Activated T-helper 17 cell treated with anti-CD3 and anti-CD28 coated beads, Interleukin-2, amount 50 U/mL, for 72 hours (primary cell): ENCODE measurements at regions not wholly inside any gene's neighbourhood (a gene's known extent, or its start where the extent isn't known, plus 50 kb on each side); places are given as distances from the start of the nearest gene placed in this dataset.

Experiments used
- ATAC-seq: fragments of 150-1000 bp; cut with Tn5 transposase; replicated peaks from 2 replicates; pipeline ENCODE4 v1.10.0; 2021; ENCODE audit warnings: mild to moderate bottlenecking, moderate library complexity
- H3K27ac Mint-ChIP-seq: one replicate; pipeline ENCODE4 v1.8.0; 2022; ENCODE audit warnings: mixed read lengths
- H3K27me3 Mint-ChIP-seq: one replicate; pipeline ENCODE4 v1.8.0; 2022; ENCODE audit warnings: mixed read lengths
- H3K36me3 Mint-ChIP-seq: one replicate; pipeline ENCODE4 v1.8.0; 2022; ENCODE audit warnings: low read depth, mild to moderate bottlenecking, mixed read lengths
- H3K4me1 Mint-ChIP-seq: one replicate; pipeline ENCODE4 v1.8.0; 2022; ENCODE audit warnings: mixed read lengths
- H3K4me3 Mint-ChIP-seq: one replicate; pipeline ENCODE4 v1.8.0; 2022; ENCODE audit warnings: mild to moderate bottlenecking, mixed read lengths
- H3K9me3 Mint-ChIP-seq: one replicate; pipeline ENCODE4 v1.8.0; 2022; ENCODE audit warnings: mixed read lengths

DNA sequence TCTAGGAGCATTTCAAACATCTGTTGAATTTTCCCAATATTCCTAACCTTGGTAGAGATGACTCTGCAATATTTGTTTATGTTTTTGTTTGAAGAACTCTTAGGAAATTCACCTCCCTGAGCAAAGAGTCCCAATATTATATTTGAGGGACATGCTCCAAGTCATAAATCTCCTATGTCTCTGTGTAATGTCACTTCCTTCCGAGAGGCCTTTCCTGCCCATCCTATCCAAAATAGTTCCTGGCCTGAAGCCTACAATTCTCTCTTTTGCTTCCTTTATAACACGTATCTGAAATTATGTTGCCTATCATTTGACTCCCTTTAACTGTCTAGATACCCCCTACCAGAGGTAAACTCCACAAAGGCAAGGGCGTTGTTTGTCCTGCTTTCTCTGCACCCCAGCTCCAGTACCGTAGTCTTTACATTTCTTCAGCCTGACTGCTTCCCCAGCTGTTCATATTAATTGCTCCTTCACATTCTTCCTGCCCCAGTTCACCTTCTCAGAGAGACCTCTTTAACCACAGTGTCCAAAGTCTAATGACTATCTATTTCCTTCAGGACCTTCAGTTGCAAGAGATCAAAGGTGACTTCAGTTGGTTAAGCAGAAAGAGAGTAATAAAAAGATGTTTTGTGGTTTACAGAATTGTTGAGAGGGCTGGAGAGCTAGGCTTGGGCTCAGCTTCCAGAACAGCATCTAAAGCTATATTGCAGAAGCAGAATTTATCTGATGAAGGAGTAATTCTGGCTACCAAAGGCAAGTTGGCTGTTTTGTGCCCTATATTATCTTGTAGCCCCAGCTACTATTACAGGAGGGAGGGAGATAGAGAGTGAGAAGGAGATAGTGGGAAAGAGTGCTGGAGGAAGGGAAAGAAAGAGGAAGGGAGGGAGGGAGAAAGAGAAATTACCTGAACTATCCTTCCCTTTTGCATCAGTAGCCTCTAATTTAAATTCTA lies 109.3 kb upstream of the TMEM161B start:
- no peaks in the 10 kb centered on the region for H3K9me3 Mint-ChIP-seq
- H3K36me3 Mint-ChIP-seq, result no peaks in the 10 kb centered on the region
- H3K4me3 Mint-ChIP-seq, result no peak overlapping the region
- ATAC-seq, result no peak
- H3K27ac Mint-ChIP-seq, result no peak overlapping the region
- H3K27me3 Mint-ChIP-seq, result no peaks in the 10 kb centered on the region
- no peaks in the 10 kb centered on the region for H3K4me1 Mint-ChIP-seq

DNA sequence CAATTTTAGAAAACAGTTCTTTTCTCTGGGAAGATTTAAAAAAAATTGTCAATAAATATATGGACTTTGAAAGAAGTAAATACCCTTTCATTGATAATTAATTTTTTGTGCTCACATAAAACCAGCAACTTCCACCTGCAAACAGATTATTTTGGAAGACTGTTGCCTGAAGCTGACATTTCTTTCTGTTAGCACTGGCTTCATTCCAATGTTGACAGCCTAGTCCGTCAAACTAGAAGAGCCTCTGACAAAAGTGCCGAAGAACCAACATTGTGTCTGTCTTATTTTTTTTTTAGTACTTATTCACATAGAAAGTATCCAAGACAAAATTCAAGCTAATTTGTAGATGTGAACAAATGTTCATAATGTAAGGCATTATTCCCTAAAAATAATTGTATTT lies 108.6 kb upstream of the TMEM161B start:
- Mint-ChIP-seq H3K27me3 (no peaks in the 10 kb centered on the region), H3K4me1 (no peaks in the 10 kb centered on the region), H3K4me3 (no peak overlapping the region), H3K27ac (no peak overlapping the region), H3K36me3 (no peaks in the 10 kb centered on the region), H3K9me3 (no peaks in the 10 kb centered on the region)
- no peak for ATAC-seq

DNA sequence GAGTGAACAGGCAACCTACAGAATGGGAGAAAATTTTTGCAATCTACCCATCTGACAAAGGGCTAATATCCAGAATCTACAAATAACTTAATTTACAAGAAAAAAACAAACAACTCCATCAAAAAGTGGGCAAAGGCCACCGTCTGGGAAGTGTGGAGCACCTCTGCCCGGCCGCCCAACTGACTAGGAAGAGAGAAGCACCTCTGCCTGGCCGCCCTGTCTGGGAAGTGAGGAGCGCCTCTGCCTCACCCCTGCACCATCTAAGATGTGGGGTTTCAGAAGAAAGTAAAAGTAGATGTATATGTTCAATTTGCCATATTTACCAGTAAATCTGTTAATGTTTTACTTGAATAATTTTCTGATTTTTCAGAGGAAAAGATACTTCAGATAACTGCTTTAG lies 108.1 kb upstream of the TMEM161B start:
- Mint-ChIP-seq H3K4me3 (no peak overlapping the region), H3K36me3 (no peaks in the 10 kb centered on the region), H3K9me3 (no peaks in the 10 kb centered on the region), H3K4me1 (no peaks in the 10 kb centered on the region), H3K27me3 (no peaks in the 10 kb centered on the region), H3K27ac (no peak overlapping the region)
- ATAC-seq, result no peak

- H3K27me3 Mint-ChIP-seq, result no peaks in the 10 kb centered on the region
- ATAC-seq, result no peak
- H3K9me3 Mint-ChIP-seq, result no peaks in the 10 kb centered on the region
- no peaks in the 10 kb centered on the region for H3K36me3 Mint-ChIP-seq
- H3K4me3 Mint-ChIP-seq, result no peak overlapping the region
- H3K27ac Mint-ChIP-seq, result no peak overlapping the region
- H3K4me1 Mint-ChIP-seq, result no peaks in the 10 kb centered on the region
These were observed 105.7 kb upstream of the TMEM161B start for GRCh38 chr5:88374391-88374790.

DNA sequence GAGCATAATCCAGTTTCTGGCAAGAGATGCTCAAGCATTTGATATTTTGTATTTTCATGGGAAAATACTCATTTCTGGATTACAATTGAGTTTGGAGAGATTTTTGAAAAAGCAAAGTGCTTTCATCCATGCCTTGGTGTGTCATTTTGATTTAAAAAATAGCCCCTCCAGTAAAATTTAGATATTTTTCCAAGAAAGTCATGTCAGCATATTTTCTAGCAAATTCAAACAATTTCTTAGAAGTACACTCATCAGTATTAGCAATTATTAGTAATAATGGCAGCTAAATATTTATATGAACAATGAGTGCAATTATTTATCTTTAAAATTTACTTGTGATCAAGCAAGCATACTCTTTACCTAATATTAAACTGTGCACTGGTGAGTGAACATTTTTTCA lies 102.2 kb upstream of the TMEM161B start:
- no peaks in the 10 kb centered on the region for H3K36me3 Mint-ChIP-seq
- no peak for ATAC-seq

GRCh38 chr5:88368201-88368600 lies 99.6 kb upstream of the TMEM161B start:
- Mint-ChIP-seq H3K27me3 (peaks cover 3% of the 10 kb centered on the region), H3K4me3 (no peak overlapping the region), H3K27ac (no peak overlapping the region), H3K36me3 (no peaks in the 10 kb centered on the region), H3K4me1 (no peaks in the 10 kb centered on the region), H3K9me3 (peaks cover 3% of the 10 kb centered on the region)
- no peak for ATAC-seq

More for the DNA sequence above, 102.2 kb upstream of the TMEM161B start:
- Mint-ChIP-seq H3K9me3 (peaks cover 3% of the 10 kb centered on the region), H3K27me3 (peaks cover 3% of the 10 kb centered on the region), H3K4me1 (no peaks in the 10 kb centered on the region), H3K27ac (no peak overlapping the region), H3K4me3 (no peak overlapping the region)

DNA sequence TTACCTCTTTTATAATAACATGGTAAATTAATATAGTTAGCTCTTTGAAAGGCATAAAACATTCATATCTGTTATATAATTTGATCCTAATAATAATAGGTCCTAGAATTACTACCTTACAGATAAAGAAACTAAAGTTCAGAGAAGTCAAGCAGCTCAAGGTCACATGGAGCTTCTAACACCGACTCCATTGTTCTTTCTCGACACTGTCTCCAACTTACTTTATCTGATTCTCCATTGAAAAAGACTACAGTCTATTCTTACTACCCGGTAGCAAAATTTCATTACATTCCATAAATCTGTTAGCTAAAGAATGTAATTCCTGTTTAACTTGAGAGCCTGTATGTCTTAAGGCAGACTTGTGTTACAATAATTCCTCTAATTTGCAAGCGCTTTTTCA lies 96.3 kb upstream of the TMEM161B start:
- Mint-ChIP-seq H3K4me3 (no peak overlapping the region), H3K27me3 (peaks cover 3% of the 10 kb centered on the region), H3K4me1 (no peaks in the 10 kb centered on the region), H3K27ac (no peak overlapping the region), H3K36me3 (no peaks in the 10 kb centered on the region), H3K9me3 (peaks cover 3% of the 10 kb centered on the region)
- ATAC-seq, result no peak

- Mint-ChIP-seq H3K36me3 (no peaks in the 10 kb centered on the region), H3K4me1 (no peaks in the 10 kb centered on the region), H3K27me3 (peaks cover 9% of the 10 kb centered on the region), H3K4me3 (no peak overlapping the region), H3K9me3 (no peaks in the 10 kb centered on the region), H3K27ac (no peak overlapping the region)
- ATAC-seq, result no peak
These were observed 86.9 kb upstream of the TMEM161B start for GRCh38 chr5:88355490-88356050.

DNA sequence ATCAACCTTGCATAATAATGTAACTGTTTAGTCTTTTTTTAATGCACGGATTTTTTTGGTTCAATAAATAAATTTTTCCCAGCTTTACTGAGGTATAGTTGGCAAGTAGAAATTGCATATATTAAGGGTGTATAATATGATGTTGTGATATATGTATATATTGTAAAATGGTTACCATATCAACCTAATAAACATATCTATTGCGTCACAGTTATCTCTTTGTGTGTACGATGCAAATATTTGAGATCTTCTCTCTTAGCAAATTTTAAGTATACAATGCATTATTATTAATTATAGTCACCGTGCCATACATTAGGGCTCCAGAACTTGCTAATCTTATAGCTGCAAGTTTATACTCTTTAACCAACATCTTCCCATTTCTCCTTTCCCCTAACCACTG lies 57.2 kb upstream of the TMEM161B start:
- Mint-ChIP-seq H3K27ac (no peak overlapping the region), H3K4me1 (no peaks in the 10 kb centered on the region), H3K9me3 (no peaks in the 10 kb centered on the region), H3K27me3 (no peaks in the 10 kb centered on the region), H3K4me3 (no peak overlapping the region), H3K36me3 (no peaks in the 10 kb centered on the region)
- no peak for ATAC-seq

DNA sequence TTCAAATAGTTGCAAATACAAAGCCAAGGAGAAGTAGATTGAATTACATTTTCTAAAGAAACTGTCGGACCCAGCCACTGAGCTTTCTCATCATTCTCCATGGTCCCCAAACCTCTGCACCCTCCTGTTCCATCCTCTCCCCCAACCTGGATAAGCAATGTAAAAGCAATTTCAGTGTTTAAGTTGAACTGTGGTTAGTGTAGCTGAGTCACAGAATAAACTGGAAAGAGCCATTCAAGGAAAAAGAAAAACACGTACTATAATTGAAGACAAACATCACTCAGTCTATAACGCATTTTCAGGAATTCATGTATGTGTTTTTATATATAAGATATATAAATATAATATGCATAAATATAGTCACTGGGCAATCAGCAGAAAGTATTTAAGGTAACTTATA lies 54.1 kb upstream of the TMEM161B start:
- H3K9me3 Mint-ChIP-seq, result no peaks in the 10 kb centered on the region
- H3K4me3 Mint-ChIP-seq, result no peak overlapping the region
- H3K36me3 Mint-ChIP-seq, result no peaks in the 10 kb centered on the region
- H3K27me3 Mint-ChIP-seq, result no peaks in the 10 kb centered on the region
- no peak for ATAC-seq
- no peaks in the 10 kb centered on the region for H3K4me1 Mint-ChIP-seq
- H3K27ac Mint-ChIP-seq, result no peak overlapping the region
